Stomach (tissue), 4 donors: ENCODE measurements at regions not wholly inside any gene's neighbourhood (a gene's known extent, or its start where the extent isn't known, plus 50 kb on each side); places are given as distances from the start of the nearest gene placed in this dataset.

ENCODE experiments used
- CTCF ChIP-seq, 7 experiments: fragments of 450-650 bp in 4 of 7; fragments of 200-600 bp in 3 of 7; sonication (generic) in 3 of 7; IDR thresholded peaks; one replicate each; pipeline ENCODE4 v1.5.1; 2016 to 2019; ENCODE audit warnings: antibody characterized with exemption in 7 of 7, control low read depth in 2 of 7, mild to moderate bottlenecking in 1 of 7
- POLR2A ChIP-seq, 4 donors: fragments of 450-650 bp; IDR thresholded peaks; one replicate each; pipeline ENCODE4 v1.6.1; 2016; ENCODE audit warnings: antibody characterized with exemption in 4 of 4, control low read depth in 2 of 4, mild to moderate bottlenecking in 1 of 4, moderate library complexity in 1 of 4

- no peak for TF ChIP-seq POLR2A (IDR thresholded peaks at IDR 0.05)
- TF ChIP-seq CTCF (IDR thresholded peaks at IDR 0.05), result no peak
These were observed 276.2 kb upstream of the EPHA6 start for GRCh38 chr3:96538186-96538585.
